ENCODE measurements at regions not wholly inside any gene's neighbourhood (a gene's known extent, or its start where the extent isn't known, plus 50 kb on each side); places are given as distances from the start of the nearest gene placed in this dataset.
"Not testable (repeated sequence)": the region's sequence is repeated elsewhere in the genome, so short reads cannot be mapped to it uniquely, and the experiment has no call there.

DNA sequence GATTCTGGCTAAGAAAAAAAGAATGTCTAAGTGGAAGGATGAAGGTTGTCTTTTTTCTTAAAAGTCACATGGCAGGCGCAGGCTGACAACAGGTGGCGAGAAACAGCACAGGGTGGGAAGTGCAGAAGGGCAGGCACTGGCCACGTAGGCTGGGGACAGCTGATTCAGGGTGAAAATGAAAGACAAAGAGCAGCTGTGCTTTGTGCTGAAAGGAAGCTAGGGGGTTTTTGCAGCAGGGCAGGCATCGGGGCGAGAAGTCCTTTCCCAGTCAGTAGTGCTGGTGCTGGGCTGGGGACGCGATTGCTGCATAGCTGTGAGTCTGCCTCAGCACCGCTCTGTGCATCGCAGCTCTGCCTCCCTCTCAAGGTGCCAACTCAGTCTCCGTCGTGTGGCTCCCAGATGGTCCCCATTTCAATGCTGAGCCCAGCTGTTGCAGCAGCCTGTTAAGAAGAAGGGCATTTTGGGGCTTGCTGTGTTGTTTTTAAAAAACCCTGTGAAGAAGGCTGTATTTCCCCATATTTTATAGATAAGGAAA lies 183.1 kb upstream of the CCL2 start:
- ChIA-PET POLR2A (ENCODE audit: low non-redundant PET) (no interaction called here), CTCF (no interaction called here)
- TF ChIP-seq, protein P1, sequence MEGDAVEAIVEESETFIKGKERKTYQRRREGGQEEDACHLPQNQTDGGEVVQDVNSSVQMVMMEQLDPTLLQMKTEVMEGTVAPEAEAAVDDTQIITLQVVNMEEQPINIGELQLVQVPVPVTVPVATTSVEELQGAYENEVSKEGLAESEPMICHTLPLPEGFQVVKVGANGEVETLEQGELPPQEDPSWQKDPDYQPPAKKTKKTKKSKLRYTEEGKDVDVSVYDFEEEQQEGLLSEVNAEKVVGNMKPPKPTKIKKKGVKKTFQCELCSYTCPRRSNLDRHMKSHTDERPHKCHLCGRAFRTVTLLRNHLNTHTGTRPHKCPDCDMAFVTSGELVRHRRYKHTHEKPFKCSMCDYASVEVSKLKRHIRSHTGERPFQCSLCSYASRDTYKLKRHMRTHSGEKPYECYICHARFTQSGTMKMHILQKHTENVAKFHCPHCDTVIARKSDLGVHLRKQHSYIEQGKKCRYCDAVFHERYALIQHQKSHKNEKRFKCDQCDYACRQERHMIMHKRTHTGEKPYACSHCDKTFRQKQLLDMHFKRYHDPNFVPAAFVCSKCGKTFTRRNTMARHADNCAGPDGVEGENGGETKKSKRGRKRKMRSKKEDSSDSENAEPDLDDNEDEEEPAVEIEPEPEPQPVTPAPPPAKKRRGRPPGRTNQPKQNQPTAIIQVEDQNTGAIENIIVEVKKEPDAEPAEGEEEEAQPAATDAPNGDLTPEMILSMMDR (conservative IDR thresholded peaks at IDR 0.05; ENCODE audit: low read depth), result no peak
- no peak overlapping the region for H3K27ac ChIP-seq
- DNase-seq (ENCODE audit: low spot score), result no peak

DNA sequence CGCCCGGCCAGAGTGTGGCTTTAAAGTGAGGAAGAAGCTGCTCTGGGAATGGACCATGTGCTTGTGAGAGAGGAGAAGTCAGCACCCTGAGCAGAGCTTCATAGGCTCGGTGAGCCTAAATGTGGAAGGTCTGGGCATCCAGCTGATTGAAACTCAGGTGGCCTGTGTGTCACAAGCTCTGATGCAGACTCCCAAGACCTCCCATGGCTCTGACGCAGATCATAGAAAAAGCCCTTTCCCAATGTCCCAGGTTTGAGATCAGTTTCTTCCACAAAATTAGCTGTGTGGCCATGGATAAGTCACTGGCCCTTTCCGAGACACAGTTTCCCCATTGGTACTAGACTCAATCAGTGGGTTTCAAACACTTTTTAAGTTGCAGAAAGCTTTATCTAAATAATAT lies 180.0 kb upstream of the CCL2 start:
- TF ChIP-seq, protein P1 (conservative IDR thresholded peaks at IDR 0.05; ENCODE audit: low read depth), result no peak
- H3K27ac ChIP-seq, result no peak overlapping the region
- DNase-seq (ENCODE audit: low spot score), result no peak
- ChIA-PET POLR2A (ENCODE audit: low non-redundant PET) (no interaction called here), CTCF (no interaction called here)

DNA sequence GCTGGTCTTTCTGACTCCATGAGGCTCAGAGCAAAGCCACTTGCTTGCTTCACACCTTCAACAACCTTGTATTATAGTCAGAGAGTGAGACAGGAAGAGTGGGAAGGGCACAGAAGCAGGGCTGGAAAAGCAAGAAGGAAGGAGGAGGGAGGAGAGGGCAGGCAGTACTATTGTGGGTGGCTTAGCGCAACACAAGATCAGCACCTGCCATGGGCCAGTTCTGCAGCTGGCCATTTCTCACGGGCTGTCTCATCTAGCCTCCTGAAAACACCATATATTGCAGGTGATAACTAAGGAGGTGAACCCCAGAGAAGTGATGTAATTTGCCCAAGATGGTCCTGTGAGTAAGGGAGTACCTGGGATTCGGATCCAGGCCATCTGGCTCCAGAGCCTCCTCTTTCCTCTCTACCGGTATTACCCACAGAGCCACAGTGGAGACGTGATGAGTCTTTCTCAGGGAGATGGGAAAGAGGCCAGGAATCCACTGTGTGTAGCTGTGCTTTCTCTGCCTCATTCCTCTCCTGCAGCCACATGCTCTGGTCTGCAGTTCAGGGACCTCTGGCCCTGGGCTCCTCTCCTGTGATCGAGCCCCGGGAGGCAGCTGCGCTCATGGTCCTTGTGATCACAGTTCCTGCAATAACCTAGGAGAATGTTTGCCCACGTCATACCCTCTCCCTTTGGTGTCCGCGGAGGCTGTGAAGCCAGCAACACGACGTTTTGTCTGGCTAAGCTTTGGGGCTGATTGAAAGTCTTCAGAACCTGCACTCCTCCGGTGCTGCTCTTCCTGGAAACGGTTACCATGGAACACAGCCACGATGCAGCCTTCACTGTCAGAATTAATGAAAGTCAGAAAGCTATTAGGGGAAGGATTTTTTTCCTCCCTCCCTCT lies 178.1 kb upstream of the CCL2 start:
- ChIA-PET CTCF (no interaction called here), POLR2A (ENCODE audit: low non-redundant PET) (no interaction called here)
- H3K27ac ChIP-seq, result no peak overlapping the region
- TF ChIP-seq, protein P1 (conservative IDR thresholded peaks at IDR 0.05; ENCODE audit: low read depth), result no peak
- no peak for DNase-seq (ENCODE audit: low spot score)

GRCh38 chr17:34081269-34081668 lies 173.8 kb upstream of the CCL2 start:
- POLR2A ChIA-PET (ENCODE audit: low non-redundant PET), result no interaction called here
- H3K27ac ChIP-seq, result no peak overlapping the region
- DNase-seq (ENCODE audit: low spot score), result no peak
- CTCF ChIA-PET, result interaction anchor here (0.9 to 1.4 kb wide), 2 partner anchors 63 to 66 kb away, joined by 3 read pairs; no protein-coding TSS in a partner anchor
- TF ChIP-seq, protein P1 (conservative IDR thresholded peaks at IDR 0.05; ENCODE audit: low read depth), result 0 out of 2 replicates have a peak, but pooled peaks have one; percentile 19

DNA sequence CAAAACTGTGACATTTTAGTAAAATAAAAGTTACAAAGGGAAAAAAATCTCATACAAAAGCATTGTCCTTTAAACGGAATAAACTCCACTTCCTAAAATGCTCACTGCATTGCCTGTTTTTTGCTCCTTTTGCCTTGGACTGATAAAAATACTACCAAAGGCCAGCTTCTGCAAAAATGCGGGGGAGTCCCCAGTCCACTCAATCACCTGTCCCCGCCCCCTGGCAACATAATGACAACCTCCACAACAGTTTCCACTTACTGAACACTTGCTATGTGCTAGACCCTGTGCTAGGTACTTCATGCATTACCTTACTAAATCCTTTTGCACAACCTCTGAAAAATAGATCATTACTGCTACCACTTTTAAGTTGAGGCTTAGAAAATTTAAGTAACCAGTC lies 172.7 kb upstream of the CCL2 start:
- DNase-seq (ENCODE audit: low spot score), result no peak
- ChIA-PET POLR2A (ENCODE audit: low non-redundant PET) (no interaction called here), CTCF (no interaction called here)

GRCh38 chr17:34089042-34089441 lies 166.0 kb upstream of the CCL2 start:
- CTCF ChIA-PET, result interaction anchor here (0.6 kb wide), 1 partner anchor 160 kb away, joined by 4 read pairs; no protein-coding TSS in a partner anchor
- POLR2A ChIA-PET (ENCODE audit: low non-redundant PET); H3K27ac ChIP-seq; DNase-seq (ENCODE audit: low spot score): not testable (repeated sequence)

More for the DNA sequence above, 172.7 kb upstream of the CCL2 start:
- TF ChIP-seq, protein P1 (conservative IDR thresholded peaks at IDR 0.05; ENCODE audit: low read depth), result no peak
- H3K27ac ChIP-seq, result no peak overlapping the region

- ChIA-PET CTCF (interaction anchor here (0.6 kb wide), 1 partner anchor 772 kb away, joined by 3 read pairs; no protein-coding TSS in a partner anchor), POLR2A (ENCODE audit: low non-redundant PET) (no interaction called here)
- TF ChIP-seq, protein P1 (conservative IDR thresholded peaks at IDR 0.05; ENCODE audit: low read depth), result no peak
- no peak overlapping the region for H3K27ac ChIP-seq
- no peak for DNase-seq (ENCODE audit: low spot score)
Observed at GRCh38 chr17:34090593-34090992, 164.5 kb upstream of the CCL2 start.
